HCT116 (cell line): ENCODE measurements at regions not wholly inside any gene's neighbourhood (a gene's known extent, or its start where the extent isn't known, plus 50 kb on each side); places are given as distances from the start of the nearest gene placed in this dataset.

Source experiments
- ATF3 ChIP-seq: IDR thresholded peaks from 2 replicates; pipeline ENCODE4 v1.6.1; 2012
- CTCF ChIP-seq, 3 experiments: fragments of 200-600 bp in 1 of 3; sonication (generic) in 1 of 3; IDR thresholded peaks in 2 of 3; conservative IDR thresholded peaks in 1 of 3; 2 replicates each; pipeline ENCODE4 v1.5.1; 2012 to 2017; ENCODE audit warnings: low read depth in 2 of 3, low read length in 2 of 3, antibody characterized with exemption in 1 of 3, borderline replicate concordance in 1 of 3, control low read depth in 1 of 3, mild to moderate bottlenecking in 1 of 3, mixed read lengths in 1 of 3, mixed run types in 1 of 3, moderate library complexity in 1 of 3; ENCODE audit not compliant: insufficient read depth in 1 of 3
- EZH2 ChIP-seq: fragments of 200-600 bp; sonication (generic); IDR thresholded peaks from 2 replicates; pipeline ENCODE4 v1.6.1; 2017; ENCODE audit warnings: antibody characterized with exemption, mixed run types
- EZH2phosphoT487 ChIP-seq: fragments of 200-600 bp; IDR thresholded peaks from 2 replicates; pipeline ENCODE4 v1.6.1; 2018; ENCODE audit warnings: antibody characterized with exemption, borderline replicate concordance
- MAX ChIP-seq: IDR thresholded peaks from 2 replicates; pipeline ENCODE4 v1.6.1; 2012
- POLR2AphosphoS5 ChIP-seq: IDR thresholded peaks from 2 replicates; pipeline ENCODE4 v1.6.1; 2011; ENCODE audit warnings: mild to moderate bottlenecking, low read depth, low read length, moderate library complexity
- RAD21 ChIP-seq: IDR thresholded peaks from 2 replicates; pipeline ENCODE4 v1.6.1; 2012; ENCODE audit warnings: low read depth, mild to moderate bottlenecking
- SP1 ChIP-seq: IDR thresholded peaks from 2 replicates; pipeline ENCODE4 v1.6.1; 2012; ENCODE audit warnings: low read depth
- SRF ChIP-seq: IDR thresholded peaks from 2 replicates; pipeline ENCODE4 v1.6.1; 2012; ENCODE audit warnings: low read depth
- ZBTB33 ChIP-seq: IDR thresholded peaks from 2 replicates; pipeline ENCODE4 v1.6.1; 2011; ENCODE audit warnings: mild to moderate bottlenecking, low read length, moderate library complexity; ENCODE audit not compliant: insufficient replicate concordance; ENCODE audit errors: extremely low read depth

GRCh38 chr4:126512979-126513378 lies 1119.8 kb upstream of the INTU start:
- no peak for TF ChIP-seq CTCF (IDR thresholded peaks at IDR 0.05 in 2 of 3, conservative IDR thresholded peaks at IDR 0.05 in 1 of 3; ENCODE audit: borderline replicate concordance in 1 of 3, insufficient read depth in 1 of 3, low read depth in 2 of 3, low read length in 2 of 3)
- no peak for TF ChIP-seq ATF3
- TF ChIP-seq MAX: no peak
- TF ChIP-seq EZH2: no peak
- no peak for TF ChIP-seq SP1
- TF ChIP-seq SRF: no peak
- TF ChIP-seq EZH2phosphoT487: no peak
- TF ChIP-seq POLR2AphosphoS5: no peak
- no peak for TF ChIP-seq ZBTB33
- no peak for TF ChIP-seq RAD21
